ENCODE measurements at regions not wholly inside any gene's neighbourhood (a gene's known extent, or its start where the extent isn't known, plus 50 kb on each side); places are given as distances from the start of the nearest gene placed in this dataset.

DNA sequence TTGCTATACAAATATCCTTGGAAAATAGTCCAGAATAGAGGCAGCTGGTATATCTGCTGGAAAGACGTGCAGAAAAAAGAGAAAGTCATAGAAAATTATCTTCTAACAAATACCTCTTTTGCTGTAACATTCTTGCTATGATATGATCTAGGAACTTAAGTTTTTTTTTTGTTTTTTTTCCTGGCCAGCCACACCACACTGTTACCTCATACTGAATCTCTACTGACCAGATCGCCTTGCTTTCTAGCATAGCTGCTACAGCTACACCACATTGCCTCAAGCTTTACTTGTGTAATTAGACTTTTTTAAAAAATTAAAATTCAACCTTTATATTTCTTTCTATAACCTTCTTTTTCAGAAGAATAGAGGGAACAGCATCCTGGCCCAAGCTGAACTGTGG, 142.2 kb upstream of the PRLR start:
- FAIRE-seq, result no peak
- WGBS, 2 donors, result 68 to 86% methylated on average over 2 of the region's 2 CpGs
- intact Hi-C loops (cut with DNase I), result no loop called here
- Histone ChIP-seq H3K27ac (peak overlapping the region in 2 of 4 donors; percentile 14 to 62), H3K4me3 (no peak overlapping the region), H3K36me3 (no peaks in the 10 kb centered on the region), H3K4me1 (peaks cover 0 to 14% (median 9%) of the 10 kb centered on the region in 3 donors), H3K9me3 (no peaks in the 10 kb centered on the region), H3K27me3 (no peaks in the 10 kb centered on the region)
- peak in 3 of 4 donors; percentile 31 to 41 (median 33) for ATAC-seq
- no peak for TF ChIP-seq CTCF (IDR thresholded peaks at IDR 0.05)
- DNase-seq, result no peak

GRCh38 chr5:35371951-35372426, 141.7 kb upstream of the PRLR start:
- DNase-seq (peak in 4 of 6 donors; percentile 32 to 61 (median 48)), FAIRE-seq (no peak), ATAC-seq (peak; percentile 81 to 87 (median 83))
- H3K27me3 ChIP-seq, result no peaks in the 10 kb centered on the region
- no peaks in the 10 kb centered on the region for H3K9me3 ChIP-seq
- peak overlapping the region in 2 of 4 donors; percentile 14 to 62 for H3K27ac ChIP-seq
- TF ChIP-seq CTCF (IDR thresholded peaks at IDR 0.05), result no peak
- 12 to 23% methylated on average over 1 of the region's 1 CpG for WGBS, 2 donors
- H3K4me3 ChIP-seq, result no peak overlapping the region
- no peaks in the 10 kb centered on the region for H3K36me3 ChIP-seq
- peaks cover 0 to 14% (median 9%) of the 10 kb centered on the region in 3 donors for H3K4me1 ChIP-seq
- intact Hi-C loops (cut with DNase I), result no loop called here

- H3K9me3 ChIP-seq, result no peaks in the 10 kb centered on the region
- FAIRE-seq (no peak), ATAC-seq (peak in 3 of 4 donors; percentile 11 to 34 (median 28)), DNase-seq (no peak)
- H3K36me3 ChIP-seq, result no peaks in the 10 kb centered on the region
- no peak overlapping the region for H3K4me3 ChIP-seq
- H3K4me1 ChIP-seq, result peaks cover 0 to 14% (median 9%) of the 10 kb centered on the region in 3 donors
- no peaks in the 10 kb centered on the region for H3K27me3 ChIP-seq
- WGBS, 2 donors, result 11% methylated on average over 2 of the region's 2 CpGs
- intact Hi-C loops (cut with DNase I), result no loop called here
- TF ChIP-seq CTCF (IDR thresholded peaks at IDR 0.05), result no peak
- H3K27ac ChIP-seq, result peak overlapping the region in 1 of 4 donors; percentile 62
These were observed 140.6 kb upstream of the PRLR start for GRCh38 chr5:35370871-35371270.

GRCh38 chr5:35369965-35370790, 139.9 kb upstream of the PRLR start:
- 67 to 69% methylated on average over 7 of the region's 7 CpGs for WGBS, 2 donors
- FAIRE-seq (no peak), DNase-seq (no peak)

More at GRCh38 chr5:35369965-35370790, 139.9 kb upstream of the PRLR start:
- TF ChIP-seq CTCF (IDR thresholded peaks at IDR 0.05), result no peak
- H3K36me3 ChIP-seq, result no peaks in the 10 kb centered on the region
- H3K27ac ChIP-seq, result no peak overlapping the region
- no peak overlapping the region for H3K4me3 ChIP-seq
- H3K9me3 ChIP-seq, result no peaks in the 10 kb centered on the region
- H3K27me3 ChIP-seq, result no peaks in the 10 kb centered on the region
- intact Hi-C loops (cut with DNase I), result no loop called here
- H3K4me1 ChIP-seq, result peaks cover 0 to 14% (median 9%) of the 10 kb centered on the region in 3 donors
- ATAC-seq, result no peak
